GM21529 (cell line): ENCODE measurements at regions not wholly inside any gene's neighbourhood (a gene's known extent, or its start where the extent isn't known, plus 50 kb on each side); places are given as distances from the start of the nearest gene placed in this dataset.
"Not testable (repeated sequence)": the region's sequence is repeated elsewhere in the genome, so short reads cannot be mapped to it uniquely, and the experiment has no call there.

Source experiments
- ATAC-seq: cut with Tn5 transposase; IDR thresholded peaks from one replicate; pipeline ENCODE4 v1.9.1; 2021; ENCODE audit not compliant: unreplicated experiment

DNA sequence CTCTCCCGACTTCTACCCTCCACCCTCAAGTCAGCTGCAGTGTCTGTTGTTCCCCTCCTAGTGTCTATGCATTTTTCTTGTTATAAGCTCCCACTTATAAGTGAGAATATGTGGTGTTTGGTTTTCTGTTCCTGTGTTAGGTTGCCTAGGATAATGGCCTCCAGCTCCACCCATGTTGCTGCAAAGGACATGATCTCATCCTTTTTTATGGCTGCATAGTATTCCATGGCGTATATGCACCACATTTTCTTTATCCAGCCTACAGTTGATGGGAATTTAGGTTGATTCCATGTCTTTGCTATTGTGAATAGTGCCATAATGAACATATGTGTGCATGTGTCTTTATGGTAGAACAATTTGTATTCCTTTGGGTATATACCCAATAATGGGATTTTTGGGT is 80.7 kb downstream of the SPTSSA start:
- ATAC-seq, result not testable (repeated sequence)

DNA sequence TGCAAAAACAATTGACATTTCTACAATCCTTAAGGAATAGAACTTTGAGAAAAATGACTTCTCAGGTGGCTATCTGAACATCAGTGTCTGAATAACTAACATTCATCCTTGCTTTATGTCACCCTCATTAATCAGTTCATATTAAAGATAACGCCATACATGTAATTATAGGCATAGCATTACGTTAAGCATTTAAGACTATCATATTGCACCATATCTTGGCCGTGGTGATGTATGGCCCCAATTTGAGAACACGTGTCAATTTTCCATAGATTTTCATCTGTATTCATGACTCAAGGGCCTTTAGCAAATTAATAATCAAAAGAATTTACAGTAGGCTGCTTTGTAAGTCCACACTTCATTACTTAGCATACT is 81.6 kb downstream of the SPTSSA start:
- ATAC-seq, result no peak

DNA sequence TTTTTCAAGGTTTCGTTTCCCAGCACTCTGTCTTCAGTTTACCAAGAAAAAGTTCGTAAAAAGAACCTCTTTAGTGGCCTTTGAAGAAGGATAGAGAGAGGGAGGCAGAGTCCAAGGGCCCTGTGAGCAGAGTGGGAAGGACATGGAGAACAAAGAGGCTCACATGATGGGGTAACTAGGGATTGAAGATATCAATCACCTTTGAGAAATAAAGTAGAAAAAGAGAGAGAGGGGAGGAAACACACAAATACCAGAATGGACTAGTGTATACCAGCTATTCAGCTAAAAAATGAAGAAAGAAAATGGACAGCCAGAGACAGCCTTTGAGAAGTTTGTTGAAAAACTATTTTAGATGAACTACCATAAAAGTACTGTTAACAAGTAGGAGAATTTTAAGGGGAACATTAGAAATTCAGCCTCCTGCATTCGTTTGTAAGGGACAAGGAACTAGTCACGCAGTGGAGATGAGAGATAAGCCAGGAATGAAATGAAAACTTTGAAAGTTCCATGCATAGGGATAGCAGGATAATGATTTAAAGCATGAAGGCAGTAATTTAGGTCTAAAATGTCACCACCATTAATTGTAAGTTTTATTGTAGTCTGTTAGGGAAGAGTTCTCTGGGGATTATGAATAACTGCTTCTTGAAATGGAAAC is 82.1 kb downstream of the SPTSSA start:
- no peak for ATAC-seq

- no peak for ATAC-seq
Observed at GRCh38 chr14:34376649-34377267, 85.3 kb downstream of the SPTSSA start.

GRCh38 chr14:34374998-34375740 is 86.9 kb downstream of the SPTSSA start:
- ATAC-seq, result no peak

- ATAC-seq, result no peak
Observed at GRCh38 chr14:34373191-34373590, 88.8 kb downstream of the SPTSSA start.

DNA sequence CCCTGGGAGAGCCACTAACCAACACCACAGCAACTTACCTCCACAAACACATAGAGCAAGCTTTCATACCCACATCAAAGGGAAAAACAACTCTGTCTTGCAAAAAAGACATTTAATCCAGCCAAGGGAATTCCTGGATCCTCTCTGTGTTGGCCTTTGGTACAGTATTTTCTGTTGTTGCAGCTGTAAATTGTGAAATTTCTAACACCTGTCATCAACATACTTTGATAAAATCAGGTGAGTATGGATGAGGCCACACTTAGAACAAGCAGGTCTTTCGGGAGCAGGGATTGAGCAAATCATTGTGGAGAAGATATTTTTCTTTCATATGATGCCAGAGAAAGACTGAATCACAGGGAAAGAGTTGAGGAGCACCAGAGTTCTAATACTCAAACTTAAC is 89.3 kb downstream of the SPTSSA start:
- no peak for ATAC-seq

DNA sequence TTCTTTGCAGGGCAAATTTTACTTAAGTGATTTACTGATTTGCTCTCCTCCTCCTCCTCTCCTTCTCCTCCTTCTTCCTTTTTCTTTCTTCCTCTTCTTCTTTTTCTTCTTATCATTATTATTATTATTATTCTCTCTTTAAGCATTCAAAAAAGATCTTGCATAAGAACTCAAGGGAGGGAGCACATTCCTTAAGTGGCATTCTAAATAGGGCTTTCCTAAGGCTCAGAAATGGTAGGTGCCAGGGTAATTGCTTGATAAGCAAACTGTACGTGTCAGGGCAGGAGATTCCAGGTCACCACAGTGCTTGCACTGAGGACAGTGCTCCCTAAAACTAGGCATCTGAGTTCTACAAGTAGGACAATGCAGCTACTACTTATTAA is 92.4 kb downstream of the SPTSSA start:
- no peak for ATAC-seq

DNA sequence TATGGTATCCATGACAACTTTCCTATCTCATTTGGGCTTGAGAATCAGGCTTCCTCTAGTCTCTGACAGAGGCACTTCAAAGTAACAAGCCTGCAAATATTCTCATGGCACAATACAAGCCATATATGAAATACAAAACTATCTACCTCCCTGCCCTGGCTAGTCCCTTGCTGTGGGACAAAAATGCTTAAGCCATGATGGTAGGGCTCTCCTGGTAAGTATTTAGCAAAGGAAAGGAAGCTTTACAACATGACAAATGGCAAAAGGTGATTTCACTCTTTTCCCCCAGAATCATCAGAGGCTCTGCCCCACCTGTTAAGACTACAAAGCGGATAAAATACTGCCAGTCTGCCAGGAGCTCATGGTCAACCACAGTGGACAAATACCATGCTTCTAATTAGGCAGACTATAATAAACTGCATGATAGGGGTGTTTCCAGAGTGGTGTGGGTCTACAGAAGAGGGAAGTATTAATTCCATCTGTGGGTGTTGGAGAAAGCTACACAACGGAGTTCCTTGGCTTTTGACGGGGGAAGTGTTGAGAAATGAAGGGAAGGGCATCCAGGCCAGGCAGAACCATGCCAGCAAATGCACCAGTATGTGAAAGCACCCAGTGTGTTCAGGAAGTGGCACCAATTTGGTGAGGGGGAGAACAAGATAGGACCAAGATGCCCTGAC is 92.9 kb downstream of the SPTSSA start:
- no peak for ATAC-seq

DNA sequence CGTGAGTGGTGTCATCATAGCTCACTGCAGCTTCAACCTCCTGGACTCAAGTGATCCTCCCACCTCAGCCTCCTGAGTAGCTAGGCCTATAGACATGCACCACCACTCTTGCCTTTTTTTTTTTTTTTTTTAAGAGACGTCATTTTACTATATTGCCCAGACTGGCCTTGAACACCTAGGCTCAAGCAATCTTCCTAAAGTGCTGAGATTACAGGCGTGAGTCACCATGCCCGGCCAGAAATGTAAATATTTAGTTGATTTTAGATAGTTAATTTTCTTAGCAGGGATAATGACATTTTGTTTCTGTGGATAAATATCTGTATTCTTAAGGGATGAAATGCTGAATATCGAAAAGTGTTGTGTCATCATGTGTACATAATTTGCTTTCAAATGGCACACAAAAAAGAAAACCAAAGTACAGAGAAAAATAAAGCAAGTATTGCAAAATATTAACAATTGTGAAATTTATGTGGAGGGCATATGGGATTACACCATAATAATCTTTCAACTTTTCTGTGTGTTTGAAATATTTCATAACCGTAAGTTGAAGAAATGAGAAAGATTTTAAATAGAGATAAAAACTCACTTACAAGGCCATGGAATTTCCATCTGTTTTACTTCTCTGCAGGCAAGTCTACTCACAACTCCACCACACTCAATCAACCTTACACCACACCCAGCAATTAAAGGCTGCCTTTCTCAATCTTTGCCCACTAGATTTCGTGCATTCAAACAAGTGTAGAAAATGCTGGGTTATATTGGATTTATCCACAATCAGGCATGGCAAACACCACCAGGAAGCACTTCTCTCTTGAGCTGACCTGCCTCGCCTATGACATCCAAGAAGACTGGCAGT is 93.7 kb downstream of the SPTSSA start:
- no peak for ATAC-seq

DNA sequence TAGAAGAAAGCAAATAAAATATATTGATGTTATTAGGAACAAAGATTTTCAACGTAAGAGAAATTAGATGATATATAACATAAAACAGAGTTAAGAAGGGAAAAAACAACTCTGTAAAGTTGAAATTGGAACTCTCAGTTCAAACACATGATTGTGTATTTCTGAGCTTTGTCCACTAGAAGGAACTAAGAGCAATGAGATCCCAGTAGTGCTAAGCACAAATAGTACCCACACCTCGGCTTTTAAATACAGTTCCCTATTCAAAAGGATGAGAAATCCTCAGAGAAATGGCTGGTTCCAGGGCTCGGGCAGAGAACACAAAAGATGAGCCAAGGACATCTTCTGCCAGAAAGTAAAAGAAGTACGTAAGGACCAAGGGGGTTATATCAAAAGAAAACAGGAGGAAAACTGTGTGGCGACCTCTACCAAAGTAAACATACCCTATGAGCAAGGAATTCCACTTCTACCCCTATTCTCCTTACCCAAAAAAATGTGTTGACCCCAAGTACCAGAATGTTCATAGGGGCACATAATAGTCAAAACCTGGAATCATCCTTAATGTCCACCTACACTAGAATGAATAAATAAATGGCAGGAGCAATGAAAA is 96.6 kb downstream of the SPTSSA start:
- no peak for ATAC-seq

GRCh38 chr14:34364201-34364600 is 97.8 kb downstream of the SPTSSA start:
- ATAC-seq, result no peak

DNA sequence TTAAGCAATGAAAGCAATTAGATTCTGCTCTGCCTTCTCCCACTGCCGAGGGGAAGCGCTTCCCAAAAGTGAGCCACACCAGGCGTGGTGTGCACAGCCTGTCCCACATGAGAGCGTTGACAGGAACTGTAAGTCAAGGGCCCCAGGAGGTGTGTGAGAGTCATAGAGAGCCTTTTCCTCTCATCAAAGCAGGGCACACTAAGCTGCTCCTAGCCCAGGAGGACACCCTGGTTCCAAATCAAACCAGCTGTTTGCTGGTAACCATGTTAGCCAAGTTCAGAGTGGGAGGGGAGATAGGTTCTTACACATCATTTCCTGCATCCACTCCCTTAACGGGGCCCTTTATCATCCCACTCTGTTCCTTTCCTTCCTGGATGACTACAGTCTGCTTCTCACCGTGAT is 98.3 kb downstream of the SPTSSA start:
- ATAC-seq, result no peak

DNA sequence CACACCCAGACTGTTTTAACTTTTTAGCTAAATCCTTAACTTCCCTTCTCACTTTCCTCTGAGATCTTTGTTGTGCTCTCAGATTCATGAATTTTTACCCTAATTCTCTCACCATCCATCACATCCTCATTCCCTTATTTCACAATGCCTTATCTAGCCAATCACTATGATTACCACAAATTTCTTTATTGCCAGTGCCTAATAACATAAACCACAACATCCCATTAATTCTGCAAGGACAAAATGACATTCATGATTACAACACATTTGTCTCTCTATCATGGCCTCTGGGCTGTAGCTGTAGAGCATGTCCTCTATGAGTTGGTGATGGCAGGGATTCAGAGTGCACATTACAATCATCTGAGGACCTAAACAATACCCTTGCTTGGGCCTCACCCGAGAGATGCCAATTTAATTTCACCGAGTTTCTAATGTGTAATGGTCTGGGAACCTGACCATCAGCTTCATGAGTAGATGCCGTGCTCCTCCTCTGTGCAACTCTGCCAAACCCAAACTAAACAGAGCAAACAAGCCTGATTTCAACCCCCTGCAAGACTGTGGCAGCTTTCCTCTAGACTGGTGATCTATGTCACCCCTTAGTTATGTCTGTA is 99.3 kb downstream of the SPTSSA start:
- ATAC-seq, result no peak

GRCh38 chr14:34361504-34362011 is 100.5 kb downstream of the SPTSSA start:
- no peak for ATAC-seq

DNA sequence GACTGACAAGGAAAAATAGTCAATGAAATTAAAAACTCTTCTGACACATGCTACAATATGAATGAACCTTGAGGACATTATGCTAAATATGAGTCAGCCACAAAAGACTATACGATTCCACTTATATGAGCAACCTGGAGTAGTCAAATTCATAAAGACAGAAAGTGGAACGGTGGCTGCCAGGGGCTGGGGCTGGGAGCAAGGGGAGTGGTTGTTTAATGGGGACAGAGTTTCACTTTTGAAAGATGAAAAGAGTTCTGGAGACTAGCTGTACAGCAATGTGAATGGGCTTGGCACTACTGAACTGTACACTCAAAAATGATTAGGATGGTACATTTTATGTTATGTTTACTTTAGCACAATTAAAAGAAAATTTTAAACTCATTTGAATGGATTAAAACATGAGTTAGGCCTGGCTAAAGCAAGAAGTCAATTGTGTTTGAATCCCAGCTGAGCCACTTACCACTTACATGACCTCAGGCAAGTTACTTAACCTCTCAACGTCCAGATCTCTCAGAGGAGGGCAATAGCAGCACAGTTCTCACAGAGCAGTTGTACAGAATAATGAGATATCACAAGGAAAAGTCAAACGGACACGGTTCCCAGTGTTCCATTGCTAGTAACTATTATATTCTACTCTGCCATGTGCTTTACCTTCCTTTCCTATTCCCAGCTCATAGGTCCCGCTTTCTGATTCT is 102.5 kb downstream of the SPTSSA start:
- ATAC-seq, result no peak

- no peak for ATAC-seq
Observed at GRCh38 chr14:34356264-34356654, 105.8 kb downstream of the SPTSSA start.

- ATAC-seq, result no peak
Observed at GRCh38 chr14:34355584-34356263, 106.3 kb downstream of the SPTSSA start.

DNA sequence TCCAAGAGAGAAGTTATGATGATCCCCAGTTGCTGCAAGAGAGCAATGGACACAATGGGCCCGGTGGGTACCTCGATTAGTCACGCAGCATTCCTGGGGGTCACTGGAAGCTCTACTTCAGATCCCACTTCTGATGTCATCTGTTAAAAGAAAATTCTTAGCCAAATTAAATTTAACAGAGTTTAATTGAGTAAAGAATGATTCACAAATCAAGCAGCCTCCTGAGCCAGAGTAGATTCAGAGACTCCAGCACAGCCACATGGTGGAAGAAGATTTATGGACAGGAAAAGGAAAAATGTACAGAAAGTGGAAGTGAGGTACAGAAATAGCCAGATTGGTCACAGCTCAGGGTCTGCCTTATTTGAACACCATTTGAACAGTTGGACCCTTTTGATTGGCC is 107.5 kb downstream of the SPTSSA start:
- ATAC-seq, result no peak
